ENCODE measurements at regions not wholly inside any gene's neighbourhood (a gene's known extent, or its start where the extent isn't known, plus 50 kb on each side); places are given as distances from the start of the nearest gene placed in this dataset.

- Histone ChIP-seq H3K36me3 (ENCODE audit: insufficient read depth, low read length) (no peaks in the 10 kb centered on the region), H3K4me2 (ENCODE audit: low read length) (no peak overlapping the region), H3K9me2 (ENCODE audit: low read depth, low read length) (no peaks in the 10 kb centered on the region), H4K20me1 (ENCODE audit: insufficient read depth, low read length) (no peaks in the 10 kb centered on the region), H3K79me2 (ENCODE audit: insufficient read depth, low read length) (no peaks in the 10 kb centered on the region), H2AFZ (ENCODE audit: low read length) (no peak overlapping the region), H3K4me1 (ENCODE audit: insufficient read depth, low read length, severe bottlenecking) (no peaks in the 10 kb centered on the region), H3K9ac (ENCODE audit: low read length) (no peak overlapping the region), H3K9me3 (ENCODE audit: low read length) (no peaks in the 10 kb centered on the region), H3K27ac (ENCODE audit: low read depth, low read length, poor library complexity, severe bottlenecking) (no peak overlapping the region), H3F3A (ENCODE audit: insufficient read depth, low read length) (no peaks in the 10 kb centered on the region), H3K27me3 (ENCODE audit: insufficient read depth, low read length) (no peaks in the 10 kb centered on the region), H3K4me3 (ENCODE audit: low read depth, low read length, poor library complexity, severe bottlenecking) (no peak overlapping the region)
- TF ChIP-seq EZH2 (IDR thresholded peaks at IDR 0.05; ENCODE audit: borderline replicate concordance, low read length) (no peak), CTCF (IDR thresholded peaks at IDR 0.05; ENCODE audit: low read length) (no peak)
These were observed 163.6 kb upstream of the RBMS1 start for GRCh38 chr2:160657196-160657595.

- no peak for TF ChIP-seq EZH2 (IDR thresholded peaks at IDR 0.05; ENCODE audit: borderline replicate concordance, low read length)
- Histone ChIP-seq H3K79me2 (ENCODE audit: insufficient read depth, low read length) (no peaks in the 10 kb centered on the region), H3K27me3 (ENCODE audit: insufficient read depth, low read length) (no peaks in the 10 kb centered on the region), H3K4me3 (ENCODE audit: low read depth, low read length, poor library complexity, severe bottlenecking) (no peak overlapping the region), H3K27ac (ENCODE audit: low read depth, low read length, poor library complexity, severe bottlenecking) (no peak overlapping the region), H3K4me1 (ENCODE audit: insufficient read depth, low read length, severe bottlenecking) (no peaks in the 10 kb centered on the region), H3K9ac (ENCODE audit: low read length) (no peak overlapping the region), H3K9me3 (ENCODE audit: low read length) (no peaks in the 10 kb centered on the region), H3K4me2 (ENCODE audit: low read length) (no peak overlapping the region), H4K20me1 (ENCODE audit: insufficient read depth, low read length) (no peaks in the 10 kb centered on the region), H2AFZ (ENCODE audit: low read length) (no peak overlapping the region), H3K36me3 (ENCODE audit: insufficient read depth, low read length) (no peaks in the 10 kb centered on the region), H3K9me2 (ENCODE audit: low read depth, low read length) (no peaks in the 10 kb centered on the region), H3F3A (ENCODE audit: insufficient read depth, low read length) (no peaks in the 10 kb centered on the region)
These were observed 165.2 kb upstream of the RBMS1 start for GRCh38 chr2:160658851-160659250.

- no peak overlapping the region for H3K4me2 ChIP-seq (ENCODE audit: low read length)
These were observed 167.1 kb upstream of the RBMS1 start for GRCh38 chr2:160660741-160661140.

More at GRCh38 chr2:160660741-160661140, 167.1 kb upstream of the RBMS1 start:
- Histone ChIP-seq H2AFZ (ENCODE audit: low read length) (no peak overlapping the region), H3F3A (ENCODE audit: insufficient read depth, low read length) (no peaks in the 10 kb centered on the region), H3K4me3 (ENCODE audit: low read depth, low read length, poor library complexity, severe bottlenecking) (no peak overlapping the region), H3K27ac (ENCODE audit: low read depth, low read length, poor library complexity, severe bottlenecking) (no peak overlapping the region), H3K9me3 (ENCODE audit: low read length) (no peaks in the 10 kb centered on the region), H3K4me1 (ENCODE audit: insufficient read depth, low read length, severe bottlenecking) (no peaks in the 10 kb centered on the region), H3K36me3 (ENCODE audit: insufficient read depth, low read length) (no peaks in the 10 kb centered on the region), H3K27me3 (ENCODE audit: insufficient read depth, low read length) (no peaks in the 10 kb centered on the region), H3K79me2 (ENCODE audit: insufficient read depth, low read length) (no peaks in the 10 kb centered on the region), H4K20me1 (ENCODE audit: insufficient read depth, low read length) (no peaks in the 10 kb centered on the region), H3K9me2 (ENCODE audit: low read depth, low read length) (no peaks in the 10 kb centered on the region), H3K9ac (ENCODE audit: low read length) (no peak overlapping the region)
- TF ChIP-seq EZH2 (IDR thresholded peaks at IDR 0.05; ENCODE audit: borderline replicate concordance, low read length) (no peak), CTCF (IDR thresholded peaks at IDR 0.05; ENCODE audit: low read length) (no peak)
